Head of caudate nucleus (tissue), 42 donors: ENCODE measurements at regions not wholly inside any gene's neighbourhood (a gene's known extent, or its start where the extent isn't known, plus 50 kb on each side); places are given as distances from the start of the nearest gene placed in this dataset.
A peak's percentile ranks its signal among the peaks of the same experiment; 100 is the strongest.

Source experiments
- DNase-seq, 42 donors: peaks; one replicate each; pipeline versions ENCODE4 v3.0.0 to v3.0.0-alpha.2; 2020 to 2021; ENCODE audit warnings: mixed read lengths in 7 of 42
- intact Hi-C: fragments of 100-400 bp; cut with DNase I; formaldehyde crosslinking; loops from one replicate; pipeline ENCODE4 v1.15.0; 2022

- intact Hi-C loops: no loop called here
These were observed 185.9 kb downstream of the MAFB start for GRCh38 chr20:40503119-40503518.

GRCh38 chr20:40502576-40502975, 186.5 kb downstream of the MAFB start:
- intact Hi-C loops: no loop called here
- DNase-seq: no peak

More at GRCh38 chr20:40503119-40503518, 185.9 kb downstream of the MAFB start:
- DNase-seq: peak in 4 of 42 donors; percentile 5 to 21 (median 18)

DNA sequence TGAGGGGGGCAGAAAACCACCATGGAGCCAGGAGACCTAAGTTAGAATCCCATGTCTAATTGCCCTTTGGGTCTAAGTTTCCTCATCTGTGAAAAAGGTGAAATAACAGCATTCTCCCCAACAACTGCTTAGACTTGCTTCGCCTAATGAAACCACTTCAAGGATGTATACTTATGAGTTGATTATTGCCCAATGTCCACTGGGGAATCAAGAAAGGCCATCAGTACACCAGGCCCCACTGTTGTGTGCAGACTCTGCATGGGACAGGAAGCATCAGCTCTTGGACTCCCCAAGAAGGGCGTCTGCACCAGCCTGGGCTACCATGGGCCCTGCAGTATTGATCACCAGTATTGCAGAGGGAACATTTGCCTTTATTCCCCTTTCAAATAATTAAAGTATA, 189.6 kb downstream of the MAFB start:
- no peak for DNase-seq
- intact Hi-C loops: no loop called here

DNA sequence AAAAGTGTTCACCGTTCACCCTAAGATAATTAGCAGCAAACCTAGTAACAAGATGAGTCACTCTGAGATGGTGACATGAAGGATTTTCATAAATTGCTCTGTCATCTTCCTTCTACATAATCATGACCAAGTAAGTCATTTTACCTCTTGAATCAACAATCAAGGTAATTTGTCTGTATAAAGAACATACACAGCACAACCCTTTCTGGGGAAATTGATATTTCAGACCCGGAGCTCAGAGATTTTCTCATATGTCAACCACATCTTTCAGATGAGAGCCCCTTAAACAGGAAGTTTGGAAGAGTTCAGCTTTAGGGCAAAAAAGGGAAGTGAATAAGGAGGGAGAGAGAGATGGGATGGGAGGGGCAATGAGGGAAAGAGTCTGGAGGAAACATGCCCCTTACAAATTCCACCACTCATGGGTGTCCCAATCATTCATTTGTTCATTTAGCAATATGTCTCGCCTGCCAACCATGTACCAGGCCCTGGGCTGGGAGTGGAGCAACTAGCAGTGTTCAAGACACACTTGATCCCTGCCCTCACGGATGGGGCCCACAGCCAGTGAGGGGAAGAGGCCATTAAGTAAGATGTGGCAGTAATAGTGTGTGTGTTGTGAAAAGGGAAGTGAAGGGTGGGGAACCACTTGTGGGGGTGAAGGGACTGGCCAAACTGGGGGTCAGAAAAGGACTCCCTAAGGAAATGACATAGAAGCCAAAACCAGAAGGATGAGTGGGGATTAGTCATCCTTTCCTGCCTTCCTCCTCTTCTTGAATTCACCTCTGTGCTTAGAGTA, 190.9 kb downstream of the MAFB start:
- peak in 23 of 42 donors; percentile 7 to 72 (median 24) for DNase-seq
- intact Hi-C loops: no loop called here

- DNase-seq: no peak
- intact Hi-C loops: no loop called here
These were observed 193.1 kb downstream of the MAFB start for GRCh38 chr20:40495956-40496355.

DNA sequence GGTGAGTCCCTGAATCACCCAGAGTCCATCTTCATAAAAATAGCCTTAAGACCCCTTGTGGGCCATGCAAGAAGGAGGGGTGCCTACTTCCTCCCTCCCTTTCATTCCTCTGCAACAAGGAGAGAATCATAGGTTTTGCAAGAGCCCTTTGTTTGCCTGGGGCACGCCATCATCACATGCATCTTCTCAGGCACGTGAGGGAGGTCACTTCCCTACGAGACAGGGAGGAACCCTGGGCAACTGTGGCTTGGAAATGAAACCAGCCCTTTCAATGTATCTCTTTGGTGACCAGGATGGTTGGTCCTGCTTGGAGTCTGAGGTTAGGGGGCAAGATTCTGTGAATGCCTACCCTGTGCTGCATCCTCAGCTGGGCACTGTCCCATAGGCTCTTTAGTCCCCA, 194.8 kb downstream of the MAFB start:
- intact Hi-C loops: no loop called here
- DNase-seq: peak in 19 of 42 donors; percentile 11 to 54 (median 21)

GRCh38 chr20:40493549-40493948, 195.5 kb downstream of the MAFB start:
- intact Hi-C loops: no loop called here
- no peak for DNase-seq

- intact Hi-C loops: no loop called here
- DNase-seq: peak in 4 of 42 donors; percentile 14 to 47 (median 18)
These were observed 196.0 kb downstream of the MAFB start for GRCh38 chr20:40493071-40493470.

- DNase-seq: no peak
- intact Hi-C loops: no loop called here
These were observed 197.9 kb downstream of the MAFB start for GRCh38 chr20:40491009-40491590.

DNA sequence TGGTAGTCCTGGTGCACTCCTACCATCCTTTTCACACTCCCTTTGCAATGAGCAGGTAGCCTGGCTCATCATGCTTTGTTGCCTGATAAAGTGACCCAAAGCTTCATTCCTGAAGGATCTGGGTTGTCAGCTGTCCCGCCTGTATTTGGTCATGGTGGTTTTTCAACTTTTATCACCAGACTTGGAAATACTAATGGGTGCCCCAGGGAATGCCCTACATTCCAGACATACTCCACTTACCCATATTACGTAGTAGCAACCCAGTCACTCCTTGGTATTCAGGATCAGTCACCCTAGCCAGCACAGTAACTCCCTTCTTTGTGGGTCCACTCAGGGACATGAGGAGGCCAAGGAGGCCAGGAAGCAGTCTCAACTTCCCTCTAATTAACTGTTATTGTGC, 199.2 kb downstream of the MAFB start:
- DNase-seq: no peak
- intact Hi-C loops: no loop called here

DNA sequence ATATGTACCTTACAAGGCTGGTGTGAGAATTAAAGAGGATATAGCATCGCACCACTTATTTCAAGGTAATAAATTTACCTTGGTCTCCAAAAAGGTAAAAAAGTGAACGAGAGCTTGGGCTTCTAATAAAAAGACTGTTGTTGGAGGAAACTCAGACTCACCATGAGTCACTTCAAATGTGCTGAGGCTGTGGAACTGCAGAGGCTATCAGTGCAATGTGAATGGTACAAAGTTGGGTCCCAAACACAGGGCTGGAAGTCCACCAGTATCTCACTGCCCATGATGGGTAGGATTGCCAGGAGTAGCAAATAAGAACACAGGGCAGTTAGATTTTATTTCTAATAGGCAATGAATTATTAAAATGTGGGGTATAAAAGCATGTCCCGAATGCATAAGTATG, 200.6 kb downstream of the MAFB start:
- DNase-seq: no peak
- intact Hi-C loops: no loop called here

DNA sequence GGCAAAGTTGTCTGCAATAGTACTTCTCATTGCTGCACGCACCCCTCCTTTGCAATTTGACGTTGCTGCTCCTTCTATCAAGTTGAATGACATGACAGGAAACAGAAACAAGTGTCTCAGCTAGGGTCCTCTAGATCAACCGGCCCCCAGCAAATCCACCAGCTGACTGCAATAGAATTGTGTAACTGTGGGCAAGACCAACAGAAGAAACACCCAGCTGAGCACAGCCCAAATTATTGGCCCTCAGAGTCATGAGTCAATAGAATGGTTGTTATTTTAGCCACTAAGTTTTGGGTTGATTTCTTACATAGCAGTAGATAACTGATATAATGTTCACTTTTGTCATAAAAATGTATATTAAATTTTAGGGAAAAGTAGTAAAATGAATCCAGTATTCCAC, 202.7 kb downstream of the MAFB start:
- no peak for DNase-seq
- intact Hi-C loops: no loop called here

- intact Hi-C loops: no loop called here
- DNase-seq: no peak
These were observed 207.1 kb downstream of the MAFB start for GRCh38 chr20:40481743-40482458.

DNA sequence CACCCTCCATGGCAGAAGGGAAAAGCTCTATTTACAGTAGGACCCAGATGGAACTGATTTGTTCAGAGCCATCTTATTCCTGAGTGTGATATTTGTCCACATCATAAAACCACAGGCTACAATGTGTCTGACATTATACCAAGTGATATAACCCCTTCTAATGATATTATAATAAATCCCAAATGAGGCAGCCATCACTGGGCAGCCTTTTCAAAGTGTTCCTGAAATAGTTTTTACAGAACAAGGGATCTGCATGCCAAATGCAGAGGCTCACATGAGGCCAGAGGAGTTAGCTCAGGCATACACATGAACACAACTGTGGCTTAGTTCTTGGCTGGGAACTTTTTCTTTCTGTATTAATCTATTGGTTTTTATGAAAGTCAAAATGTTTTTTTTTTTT, 207.7 kb downstream of the MAFB start:
- intact Hi-C loops: no loop called here

GRCh38 chr20:40477805-40478204, 211.2 kb downstream of the MAFB start:
- intact Hi-C loops: no loop called here
- no peak for DNase-seq

More for the DNA sequence above, 207.7 kb downstream of the MAFB start:
- no peak for DNase-seq

DNA sequence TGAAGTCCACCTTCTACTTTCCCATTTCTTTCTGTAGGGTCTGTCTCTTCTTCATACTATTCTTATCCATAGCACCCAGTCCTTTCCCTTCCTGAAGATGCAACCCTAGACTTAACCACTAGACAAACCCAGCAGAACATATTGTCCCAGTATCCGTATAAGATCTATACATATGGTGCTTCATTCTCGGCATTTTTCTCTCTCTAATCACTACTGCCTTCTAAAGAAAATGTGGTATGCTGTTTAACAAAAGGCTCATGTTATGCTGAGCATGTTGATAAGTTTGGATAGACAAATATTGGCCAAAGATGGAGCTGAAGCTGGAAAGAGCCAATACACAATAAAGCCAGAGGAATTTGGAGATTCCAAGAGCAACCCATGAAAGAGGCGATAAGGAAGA, 212.6 kb downstream of the MAFB start:
- intact Hi-C loops: no loop called here
- no peak for DNase-seq

DNA sequence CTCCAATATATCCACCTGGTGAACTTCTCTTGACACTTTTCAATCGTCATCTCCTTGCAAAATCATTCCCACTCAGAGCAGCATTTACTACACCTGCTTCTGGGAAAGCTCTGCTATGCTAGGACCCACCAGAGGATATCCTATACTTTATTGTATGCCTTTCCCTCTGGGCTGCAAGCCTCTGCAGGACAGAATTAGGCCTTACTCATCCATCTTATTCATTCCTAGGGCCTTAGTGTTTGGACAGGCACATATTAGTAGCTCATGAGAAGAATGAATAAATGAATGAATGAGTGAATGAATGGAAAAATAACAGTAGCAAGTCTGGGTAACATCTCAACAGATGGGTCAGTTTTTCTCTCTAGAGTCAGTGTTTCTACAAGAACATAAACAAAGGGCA, 216.1 kb downstream of the MAFB start:
- intact Hi-C loops: no loop called here
- no peak for DNase-seq

GRCh38 chr20:40471261-40471629, 217.8 kb downstream of the MAFB start:
- peak in 4 of 42 donors; percentile 5 to 32 (median 18) for DNase-seq
- intact Hi-C loops: no loop called here

DNA sequence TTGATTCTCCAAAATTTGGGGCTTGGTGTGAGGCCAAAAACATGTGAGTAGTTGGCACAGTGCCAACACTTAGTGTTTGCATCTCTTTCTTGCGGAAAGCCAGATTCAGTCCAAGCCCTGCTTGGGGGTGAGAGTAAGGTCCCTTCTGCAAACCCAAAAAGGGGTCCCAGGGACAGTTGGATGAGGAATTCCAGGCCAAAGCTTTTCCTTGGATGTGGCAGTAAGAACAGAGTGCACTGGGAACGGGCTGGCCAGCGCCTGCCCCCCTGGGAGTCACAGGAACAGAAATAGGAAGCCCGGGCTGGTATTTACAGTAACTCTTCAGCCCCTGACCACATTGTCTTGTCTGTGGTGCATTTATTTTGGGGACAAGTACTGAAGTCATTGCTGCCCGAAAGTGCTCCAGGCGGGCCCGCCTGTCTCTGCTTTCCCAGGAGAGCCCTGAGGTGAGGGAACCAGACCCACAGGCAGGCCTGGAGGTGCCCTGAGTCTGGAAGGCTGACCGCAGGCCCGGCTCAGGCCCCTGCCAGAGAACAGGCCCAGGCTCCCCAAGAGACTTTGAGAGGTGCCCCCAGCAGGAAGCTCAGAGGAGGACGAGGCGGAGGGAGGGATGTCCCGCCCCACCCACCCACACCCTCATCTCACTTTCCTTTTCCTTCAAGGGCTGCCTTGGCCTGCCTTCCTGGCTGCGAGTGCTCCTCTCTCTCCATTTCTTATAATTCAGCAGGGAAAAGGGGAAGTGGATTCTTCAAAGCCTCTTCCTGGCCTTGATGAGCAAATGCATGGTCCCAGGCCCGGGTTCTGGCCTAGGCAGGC, 218.4 kb downstream of the MAFB start:
- DNase-seq: peak in 24 of 42 donors; percentile 3 to 50 (median 22)
- intact Hi-C loops: no loop called here
